Panc1 (cell line): ENCODE measurements at regions not wholly inside any gene's neighbourhood (a gene's known extent, or its start where the extent isn't known, plus 50 kb on each side); places are given as distances from the start of the nearest gene placed in this dataset.

Experiments used
- ATAC-seq: fragments of 200-7000 bp; cut with Tn5 transposase; 2 replicates; pipeline ENCODE4 v1.9.1; 2020; ENCODE audit warnings: mild to moderate bottlenecking, moderate library complexity
- BruUV-seq: library from RNA; stranded (reverse); fragments of 400-500 nt; replicated peaks from 2 replicates; lab custom pipeline; 2021; lab: Mats Ljungman, UMichigan
- CTCF ChIA-PET: fragments of 300-600 bp; sonication (Branson Sonifier 250); formaldehyde crosslinking; loops from one replicate; lab custom pipeline; 2022; ENCODE audit warnings: antibody characterized with exemption; lab: Charles Lee
- POLR2A ChIA-PET: fragments of 300-600 bp; sonication (Branson Sonifier 250); formaldehyde crosslinking; loops from one replicate; lab custom pipeline; 2022; ENCODE audit warnings: antibody characterized with exemption; lab: Charles Lee
- DNase-seq: peaks from one replicate; pipeline ENCODE4 v3.0.0-alpha.2; 2010; ENCODE audit warnings: low read depth, low spot score
- H3K27ac ChIP-seq: 2 replicates; pipeline ENCODE4 v1.5.1; 2011; ENCODE audit warnings: mild to moderate bottlenecking, low read length, inconsistent platforms
- H3K27me3 ChIP-seq: fragments of 200-500 bp; sonication (Bioruptor generic); 2 replicates; pipeline ENCODE4 v1.6.0; 2014; ENCODE audit warnings: low read length, inconsistent platforms; ENCODE audit not compliant: control insufficient read depth, insufficient read depth
- H3K36me3 ChIP-seq: fragments of 200-500 bp; sonication (Bioruptor generic); 2 replicates; pipeline ENCODE4 v1.5.1; 2014; ENCODE audit warnings: inconsistent platforms, mild to moderate bottlenecking, low read length, moderate library complexity; ENCODE audit not compliant: control insufficient read depth, insufficient read depth
- H3K4me1 ChIP-seq: 2 replicates; pipeline ENCODE4 v1.5.1; 2011; ENCODE audit warnings: inconsistent platforms, mild to moderate bottlenecking, low read length, moderate library complexity; ENCODE audit not compliant: control insufficient read depth, insufficient read depth
- H3K4me3 ChIP-seq, 2 experiments: 2 replicates each; pipeline ENCODE4 v1.5.1; 2011 to 2012; ENCODE audit warnings: low read depth in 2 of 2, low read length in 2 of 2, mild to moderate bottlenecking in 2 of 2, inconsistent platforms in 1 of 2, moderate library complexity in 1 of 2
- H3K9me3 ChIP-seq: fragments of 200-500 bp; sonication (Bioruptor generic); 2 replicates; pipeline ENCODE4 v1.5.1; 2014; ENCODE audit warnings: low read depth, mild to moderate bottlenecking, inconsistent platforms, low read length, moderate library complexity; ENCODE audit not compliant: control insufficient read depth, insufficient read depth
- POLR2AphosphoS5 ChIP-seq: IDR thresholded peaks from 2 replicates; pipeline ENCODE4 v1.6.1; 2012; ENCODE audit warnings: mild to moderate bottlenecking, low read depth, low read length, moderate library complexity
- SIN3A ChIP-seq: IDR thresholded peaks from 2 replicates; pipeline ENCODE4 v1.6.1; 2012; ENCODE audit warnings: low read depth, mild to moderate bottlenecking, low read length, moderate library complexity, borderline replicate concordance; ENCODE audit not compliant: insufficient read depth
- TCF7L2 ChIP-seq: IDR thresholded peaks from 2 replicates; pipeline ENCODE4 v1.6.1; 2011; ENCODE audit warnings: mild to moderate bottlenecking, low read depth, low read length, inconsistent platforms
- in situ Hi-C: cut with HindIII; loops from 2 replicates; pipeline ENCODE4 v1.10.0; 2016; ENCODE audit warnings: low sequenced_read_pairs, low pct_unique_long_range_greater_than_20kb
- intact Hi-C: fragments of 100-400 bp; cut with micrococcal nuclease; formaldehyde crosslinking; loops from one replicate; pipeline ENCODE4 v1.10.0; 2022; ENCODE audit not compliant: unreplicated experiment
- TF ChIP-seq, protein P1 (sequence below): fragments of 450-650 bp; IDR thresholded peaks from 2 replicates; pipeline ENCODE4 v1.5.1; 2017; ENCODE audit warnings: mild to moderate bottlenecking
- TF ChIP-seq, protein P2 (sequence below), 2 experiments: IDR thresholded peaks; 2 replicates each; pipeline ENCODE4 v1.6.1; 2011 to 2012; ENCODE audit warnings: low read depth in 2 of 2, control low read depth in 1 of 2, low read length in 1 of 2, mild to moderate bottlenecking in 1 of 2, moderate library complexity in 1 of 2; ENCODE audit not compliant: insufficient read depth in 1 of 2

DNA sequence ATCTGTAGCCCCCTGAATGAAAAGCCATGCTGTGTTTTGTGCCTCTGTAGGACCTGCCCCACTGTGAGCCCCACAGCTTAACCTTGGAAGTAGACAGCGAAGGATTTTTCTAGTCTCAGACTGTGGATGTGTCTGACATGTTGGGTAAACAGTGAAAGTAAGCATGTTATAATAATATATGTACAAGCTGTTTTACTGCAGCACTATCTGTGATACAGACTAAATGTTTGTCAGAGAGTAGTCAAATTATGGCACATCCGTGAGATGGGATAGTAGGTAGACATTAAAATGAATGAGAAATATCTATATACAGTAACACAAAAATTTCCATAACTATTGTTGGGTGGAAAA is 381.2 kb upstream of the NR3C2 start:
- no peaks in the 10 kb centered on the region for H3K4me1 ChIP-seq
- H3K4me3 ChIP-seq = no peak overlapping the region
- no TSS peak for BruUV-seq
- ATAC-seq (no peak), DNase-seq (no peak)
- CTCF ChIA-PET = no interaction called here
- POLR2A ChIA-PET = no interaction called here
- H3K27ac ChIP-seq = no peak overlapping the region
- no peaks in the 10 kb centered on the region for H3K27me3 ChIP-seq
- in situ Hi-C loops = no loop called here
- intact Hi-C loops = no loop called here
- H3K36me3 ChIP-seq = no peaks in the 10 kb centered on the region
- no peaks in the 10 kb centered on the region for H3K9me3 ChIP-seq
- TF ChIP-seq POLR2AphosphoS5 (no peak), SIN3A (no peak), TCF7L2 (no peak)
- TF ChIP-seq, protein P1, sequence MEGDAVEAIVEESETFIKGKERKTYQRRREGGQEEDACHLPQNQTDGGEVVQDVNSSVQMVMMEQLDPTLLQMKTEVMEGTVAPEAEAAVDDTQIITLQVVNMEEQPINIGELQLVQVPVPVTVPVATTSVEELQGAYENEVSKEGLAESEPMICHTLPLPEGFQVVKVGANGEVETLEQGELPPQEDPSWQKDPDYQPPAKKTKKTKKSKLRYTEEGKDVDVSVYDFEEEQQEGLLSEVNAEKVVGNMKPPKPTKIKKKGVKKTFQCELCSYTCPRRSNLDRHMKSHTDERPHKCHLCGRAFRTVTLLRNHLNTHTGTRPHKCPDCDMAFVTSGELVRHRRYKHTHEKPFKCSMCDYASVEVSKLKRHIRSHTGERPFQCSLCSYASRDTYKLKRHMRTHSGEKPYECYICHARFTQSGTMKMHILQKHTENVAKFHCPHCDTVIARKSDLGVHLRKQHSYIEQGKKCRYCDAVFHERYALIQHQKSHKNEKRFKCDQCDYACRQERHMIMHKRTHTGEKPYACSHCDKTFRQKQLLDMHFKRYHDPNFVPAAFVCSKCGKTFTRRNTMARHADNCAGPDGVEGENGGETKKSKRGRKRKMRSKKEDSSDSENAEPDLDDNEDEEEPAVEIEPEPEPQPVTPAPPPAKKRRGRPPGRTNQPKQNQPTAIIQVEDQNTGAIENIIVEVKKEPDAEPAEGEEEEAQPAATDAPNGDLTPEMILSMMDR = no peak
- TF ChIP-seq, protein P2, sequence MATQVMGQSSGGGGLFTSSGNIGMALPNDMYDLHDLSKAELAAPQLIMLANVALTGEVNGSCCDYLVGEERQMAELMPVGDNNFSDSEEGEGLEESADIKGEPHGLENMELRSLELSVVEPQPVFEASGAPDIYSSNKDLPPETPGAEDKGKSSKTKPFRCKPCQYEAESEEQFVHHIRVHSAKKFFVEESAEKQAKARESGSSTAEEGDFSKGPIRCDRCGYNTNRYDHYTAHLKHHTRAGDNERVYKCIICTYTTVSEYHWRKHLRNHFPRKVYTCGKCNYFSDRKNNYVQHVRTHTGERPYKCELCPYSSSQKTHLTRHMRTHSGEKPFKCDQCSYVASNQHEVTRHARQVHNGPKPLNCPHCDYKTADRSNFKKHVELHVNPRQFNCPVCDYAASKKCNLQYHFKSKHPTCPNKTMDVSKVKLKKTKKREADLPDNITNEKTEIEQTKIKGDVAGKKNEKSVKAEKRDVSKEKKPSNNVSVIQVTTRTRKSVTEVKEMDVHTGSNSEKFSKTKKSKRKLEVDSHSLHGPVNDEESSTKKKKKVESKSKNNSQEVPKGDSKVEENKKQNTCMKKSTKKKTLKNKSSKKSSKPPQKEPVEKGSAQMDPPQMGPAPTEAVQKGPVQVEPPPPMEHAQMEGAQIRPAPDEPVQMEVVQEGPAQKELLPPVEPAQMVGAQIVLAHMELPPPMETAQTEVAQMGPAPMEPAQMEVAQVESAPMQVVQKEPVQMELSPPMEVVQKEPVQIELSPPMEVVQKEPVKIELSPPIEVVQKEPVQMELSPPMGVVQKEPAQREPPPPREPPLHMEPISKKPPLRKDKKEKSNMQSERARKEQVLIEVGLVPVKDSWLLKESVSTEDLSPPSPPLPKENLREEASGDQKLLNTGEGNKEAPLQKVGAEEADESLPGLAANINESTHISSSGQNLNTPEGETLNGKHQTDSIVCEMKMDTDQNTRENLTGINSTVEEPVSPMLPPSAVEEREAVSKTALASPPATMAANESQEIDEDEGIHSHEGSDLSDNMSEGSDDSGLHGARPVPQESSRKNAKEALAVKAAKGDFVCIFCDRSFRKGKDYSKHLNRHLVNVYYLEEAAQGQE (IDR thresholded peaks at IDR 0.05; ENCODE audit: insufficient read depth in 1 of 2, low read depth in 2 of 2, low read length in 1 of 2) = no peak

DNA sequence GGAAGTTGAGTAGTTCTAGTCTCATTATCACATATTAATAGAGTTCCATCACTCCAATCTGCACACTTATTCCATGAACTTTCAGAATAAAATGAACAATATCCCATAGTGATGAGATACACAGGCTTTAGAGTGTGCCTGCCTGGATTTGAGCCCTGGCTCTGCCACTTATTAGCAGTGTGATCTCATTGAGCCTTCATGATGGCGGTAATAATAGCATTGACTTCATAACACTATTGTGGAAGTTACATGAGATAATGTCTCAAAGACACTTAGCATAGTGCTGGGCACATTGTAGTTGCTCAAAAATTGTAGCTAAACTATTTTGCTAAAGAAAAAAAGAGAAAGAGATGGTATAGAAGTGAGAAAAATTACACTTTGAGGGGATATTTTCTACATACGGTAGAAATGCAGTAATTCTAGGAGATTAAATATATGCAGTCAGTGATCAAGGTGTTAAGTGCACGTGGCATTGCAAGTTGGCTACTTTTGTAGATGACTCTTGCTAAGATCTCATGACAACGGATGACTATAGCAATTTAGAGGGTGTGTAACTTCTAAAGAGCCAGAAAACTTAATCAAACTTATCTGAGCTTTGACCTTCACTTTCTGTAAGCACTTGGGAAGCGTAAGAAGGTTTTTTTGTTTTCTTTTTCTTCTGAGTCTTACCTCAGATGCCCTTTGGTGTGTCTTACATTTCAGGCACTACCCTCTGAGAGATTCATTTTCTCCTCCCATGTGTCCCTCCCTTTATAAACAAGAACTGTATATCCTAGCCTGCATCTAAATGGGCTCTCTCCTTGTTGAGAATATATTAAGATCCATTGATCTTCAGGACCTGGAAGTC is 380.6 kb upstream of the NR3C2 start:
- DNase-seq (no peak), ATAC-seq (no peak)
- in situ Hi-C loops = no loop called here
- H3K4me3 ChIP-seq = no peak overlapping the region
- intact Hi-C loops = no loop called here
- no peak overlapping the region for H3K27ac ChIP-seq
- no peaks in the 10 kb centered on the region for H3K27me3 ChIP-seq
- CTCF ChIA-PET = no interaction called here
- H3K9me3 ChIP-seq = no peaks in the 10 kb centered on the region
- BruUV-seq = no TSS peak
- H3K36me3 ChIP-seq = no peaks in the 10 kb centered on the region
- POLR2A ChIA-PET = no interaction called here
- TF ChIP-seq POLR2AphosphoS5 (no peak), TCF7L2 (no peak), SIN3A (no peak)
- TF ChIP-seq, protein P1 = no peak
- TF ChIP-seq, protein P2 (IDR thresholded peaks at IDR 0.05; ENCODE audit: insufficient read depth in 1 of 2, low read depth in 2 of 2, low read length in 1 of 2) = no peak
- H3K4me1 ChIP-seq = no peaks in the 10 kb centered on the region
